DOHH2 (cell line): ENCODE measurements at regions not wholly inside any gene's neighbourhood (a gene's known extent, or its start where the extent isn't known, plus 50 kb on each side); places are given as distances from the start of the nearest gene placed in this dataset.

ENCODE experiments used
- EZH2phosphoT487 ChIP-seq: fragments of 200-600 bp; sonication (generic); IDR thresholded peaks from 2 replicates; pipeline ENCODE4 v1.6.1; 2017; ENCODE audit warnings: borderline replicate concordance, mild to moderate bottlenecking, antibody characterized with exemption, low read length, moderate library complexity, mixed read lengths
- TF ChIP-seq, protein P1 (sequence below): fragments of 200-600 bp; sonication (generic); IDR thresholded peaks from one replicate; pipeline ENCODE4 v1.5.1; 2014; ENCODE audit warnings: antibody characterized with exemption, mild to moderate bottlenecking, low read depth, low read length; ENCODE audit not compliant: poor library complexity, severe bottlenecking

DNA sequence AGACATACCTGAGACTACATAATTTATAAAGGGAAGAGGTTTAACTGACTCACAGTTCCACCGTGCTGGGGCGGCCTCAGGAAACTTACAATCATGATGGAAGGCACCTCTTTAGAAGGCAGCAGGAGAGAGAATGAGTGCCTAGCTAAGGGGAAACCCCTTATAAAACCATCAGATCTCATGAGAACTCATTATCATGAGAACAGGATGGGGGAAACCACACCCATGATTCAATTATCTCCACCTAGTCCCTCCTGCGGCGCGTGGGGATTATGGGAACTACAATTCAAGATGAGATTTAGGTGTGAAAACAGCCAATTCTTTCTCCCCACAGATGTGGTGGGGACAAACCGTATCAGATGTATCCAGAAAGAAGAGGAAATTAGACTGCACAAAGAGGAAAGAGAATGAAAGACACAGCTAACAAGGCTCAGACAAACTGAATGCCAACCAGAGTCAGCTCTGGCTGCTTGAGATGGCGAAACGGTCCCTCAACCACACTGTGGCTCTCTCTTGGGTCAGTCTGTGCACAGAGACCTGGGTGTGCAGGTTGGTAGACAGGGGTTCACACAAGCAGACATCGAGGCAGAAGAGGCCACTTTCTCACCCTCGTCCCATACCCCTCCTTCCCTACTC lies 375.6 kb downstream of the SFMBT2 start:
- TF ChIP-seq, protein P1, sequence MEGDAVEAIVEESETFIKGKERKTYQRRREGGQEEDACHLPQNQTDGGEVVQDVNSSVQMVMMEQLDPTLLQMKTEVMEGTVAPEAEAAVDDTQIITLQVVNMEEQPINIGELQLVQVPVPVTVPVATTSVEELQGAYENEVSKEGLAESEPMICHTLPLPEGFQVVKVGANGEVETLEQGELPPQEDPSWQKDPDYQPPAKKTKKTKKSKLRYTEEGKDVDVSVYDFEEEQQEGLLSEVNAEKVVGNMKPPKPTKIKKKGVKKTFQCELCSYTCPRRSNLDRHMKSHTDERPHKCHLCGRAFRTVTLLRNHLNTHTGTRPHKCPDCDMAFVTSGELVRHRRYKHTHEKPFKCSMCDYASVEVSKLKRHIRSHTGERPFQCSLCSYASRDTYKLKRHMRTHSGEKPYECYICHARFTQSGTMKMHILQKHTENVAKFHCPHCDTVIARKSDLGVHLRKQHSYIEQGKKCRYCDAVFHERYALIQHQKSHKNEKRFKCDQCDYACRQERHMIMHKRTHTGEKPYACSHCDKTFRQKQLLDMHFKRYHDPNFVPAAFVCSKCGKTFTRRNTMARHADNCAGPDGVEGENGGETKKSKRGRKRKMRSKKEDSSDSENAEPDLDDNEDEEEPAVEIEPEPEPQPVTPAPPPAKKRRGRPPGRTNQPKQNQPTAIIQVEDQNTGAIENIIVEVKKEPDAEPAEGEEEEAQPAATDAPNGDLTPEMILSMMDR, result no peak
- no peak for TF ChIP-seq EZH2phosphoT487
